Left ventricle myocardium superior (tissue), 1 donor: ENCODE measurements at regions not wholly inside any gene's neighbourhood (a gene's known extent, or its start where the extent isn't known, plus 50 kb on each side); places are given as distances from the start of the nearest gene placed in this dataset.

Source experiments
- ATAC-seq: fragments of 200-7000 bp; cut with Tn5 transposase; one replicate; pipeline ENCODE4 v1.9.1; 2020; ENCODE audit warnings: mild to moderate bottlenecking, moderate library complexity
- DNase-seq: peaks from one replicate; pipeline ENCODE4 v3.0.0-alpha.2; 2020
- intact Hi-C: fragments of 100-400 bp; cut with micrococcal nuclease; formaldehyde crosslinking; loops from one replicate; pipeline ENCODE4 v1.11.0; 2022
- donor health status: DM: no; HTN: yes; CAD: no; lungs with severe emphysema.

DNA sequence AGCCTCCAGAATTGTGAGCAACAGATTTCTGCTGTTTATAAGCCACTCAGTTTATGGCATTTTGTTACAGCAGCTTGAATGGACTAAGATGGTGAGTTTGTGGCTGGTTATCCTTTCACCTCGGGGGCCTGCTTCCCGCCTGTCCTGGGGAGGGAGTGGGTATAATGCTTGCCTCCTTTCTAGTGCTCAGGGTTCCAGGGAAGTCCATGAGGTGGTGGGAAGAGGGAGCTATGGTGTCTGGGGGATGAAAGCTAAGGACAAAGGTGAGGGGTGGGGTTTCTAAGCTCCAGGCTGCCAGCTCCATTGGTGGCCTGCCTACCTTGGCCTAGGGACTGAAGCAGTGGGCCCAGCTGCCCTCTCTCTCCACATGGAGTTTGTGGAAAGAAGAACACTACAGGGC is 50.2 kb upstream of the SDK2 start:
- DNase-seq, result no peak
- intact Hi-C loops, result no loop called here
- ATAC-seq, result no peak

DNA sequence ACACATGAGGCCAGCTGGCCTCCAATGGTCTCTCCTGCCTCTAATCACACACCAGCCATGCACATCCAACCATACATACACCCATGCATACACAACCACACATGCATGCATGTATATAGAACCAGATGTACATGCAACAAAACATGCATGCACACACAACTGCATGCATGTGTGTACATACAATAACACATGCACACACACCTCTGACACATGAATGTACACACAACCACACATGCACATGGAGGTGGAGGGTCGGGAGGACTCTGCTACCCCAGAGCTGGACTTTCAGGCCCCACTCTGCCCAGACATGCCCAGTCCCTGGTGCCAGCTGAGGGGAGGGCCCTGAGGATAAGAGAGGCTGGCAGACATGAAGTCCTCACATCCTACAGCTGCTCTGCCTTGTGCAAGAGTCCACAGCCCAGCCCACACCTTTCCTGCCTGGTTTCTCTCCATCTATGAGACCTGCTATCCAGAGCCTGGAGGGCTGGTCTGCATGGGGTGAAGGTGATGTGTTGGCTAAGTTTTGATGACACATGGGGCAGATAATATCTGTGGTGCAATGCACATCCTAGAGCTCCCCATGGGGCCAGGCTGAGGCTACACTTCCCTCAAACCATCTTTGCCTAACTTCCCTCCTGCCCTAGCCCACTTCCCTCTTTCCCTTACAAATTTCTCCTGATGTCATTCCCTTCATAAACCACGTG is 50.9 kb upstream of the SDK2 start:
- ATAC-seq, result no peak
- intact Hi-C loops, result no loop called here
- no peak for DNase-seq

DNA sequence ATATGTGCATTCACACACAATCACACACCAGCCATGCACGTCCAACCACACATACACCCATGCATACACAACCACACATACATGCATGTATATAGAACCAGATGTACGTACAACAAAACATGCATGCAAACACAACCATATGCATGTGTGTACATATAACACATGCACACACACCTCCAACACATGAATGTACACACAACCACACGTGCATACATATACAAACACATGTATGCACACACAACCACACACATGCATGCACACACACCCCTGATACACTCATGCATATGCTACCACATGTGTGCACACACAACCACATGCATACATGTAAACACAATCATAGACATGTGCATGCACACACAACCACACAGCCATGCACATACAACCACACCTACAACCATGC is 52.0 kb upstream of the SDK2 start:
- DNase-seq, result no peak
- intact Hi-C loops, result no loop called here
- ATAC-seq, result no peak

DNA sequence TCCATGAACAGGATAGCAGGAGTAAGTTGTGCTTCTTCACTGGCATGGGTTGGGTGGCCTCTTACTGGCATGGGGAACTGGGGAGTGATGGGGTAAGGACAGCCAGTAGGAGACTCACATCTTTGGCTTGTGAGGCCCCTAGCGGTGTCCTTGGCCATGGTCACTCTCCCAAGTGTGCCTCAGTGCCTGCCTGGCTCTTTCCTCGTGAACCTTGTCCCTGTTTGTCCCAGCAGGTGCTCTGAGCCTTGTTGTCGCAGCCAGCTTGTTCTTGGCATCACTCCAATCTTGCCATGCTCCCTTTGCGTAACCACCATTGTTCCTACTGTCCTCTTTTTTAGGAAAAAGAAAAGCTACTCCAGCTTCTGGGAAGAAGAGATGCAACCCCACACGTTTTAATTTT is 53.6 kb upstream of the SDK2 start:
- intact Hi-C loops, result no loop called here
- ATAC-seq (no peak), DNase-seq (no peak)

DNA sequence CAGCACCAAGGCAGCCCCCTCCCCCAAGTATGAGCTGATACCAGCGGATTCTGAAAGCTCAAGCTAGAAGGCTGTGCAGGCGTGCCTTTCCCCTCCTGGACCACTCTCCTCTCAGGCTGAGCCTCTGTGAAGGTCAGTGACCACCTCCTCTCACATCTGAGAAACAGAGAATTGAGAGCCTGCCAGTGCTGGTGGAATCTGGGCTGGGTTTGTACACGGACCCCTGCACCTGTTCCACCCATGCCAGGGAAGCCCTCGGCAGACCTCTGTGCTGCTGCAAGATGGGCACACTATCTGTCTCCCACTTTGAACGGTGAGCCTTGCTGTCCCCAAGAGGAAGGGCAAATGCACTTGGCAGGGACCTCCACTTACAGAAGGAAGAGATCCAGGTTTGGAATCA is 54.7 kb upstream of the SDK2 start:
- no peak for DNase-seq
- intact Hi-C loops, result no loop called here
- no peak for ATAC-seq

DNA sequence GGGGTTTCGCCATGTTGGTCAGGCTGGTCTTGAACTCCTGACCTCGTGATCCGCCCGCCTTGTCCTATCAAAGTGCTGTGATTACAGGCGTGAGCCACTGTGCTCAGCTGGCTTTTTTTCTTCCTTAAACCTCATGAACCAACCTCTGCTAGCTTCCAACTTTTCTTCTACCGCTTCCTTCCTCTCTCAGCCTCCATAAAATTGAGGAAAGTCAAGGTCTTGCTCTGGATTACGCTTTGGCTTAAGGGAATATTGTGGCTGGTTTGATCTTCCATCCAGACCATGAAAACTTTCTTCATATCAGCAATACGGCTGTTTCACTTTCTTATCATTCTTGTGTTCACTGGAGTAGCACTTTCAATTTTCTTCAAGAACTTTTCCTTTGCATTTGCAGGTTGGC is 57.5 kb upstream of the SDK2 start:
- ATAC-seq, result no peak
- intact Hi-C loops, result no loop called here
- no peak for DNase-seq

DNA sequence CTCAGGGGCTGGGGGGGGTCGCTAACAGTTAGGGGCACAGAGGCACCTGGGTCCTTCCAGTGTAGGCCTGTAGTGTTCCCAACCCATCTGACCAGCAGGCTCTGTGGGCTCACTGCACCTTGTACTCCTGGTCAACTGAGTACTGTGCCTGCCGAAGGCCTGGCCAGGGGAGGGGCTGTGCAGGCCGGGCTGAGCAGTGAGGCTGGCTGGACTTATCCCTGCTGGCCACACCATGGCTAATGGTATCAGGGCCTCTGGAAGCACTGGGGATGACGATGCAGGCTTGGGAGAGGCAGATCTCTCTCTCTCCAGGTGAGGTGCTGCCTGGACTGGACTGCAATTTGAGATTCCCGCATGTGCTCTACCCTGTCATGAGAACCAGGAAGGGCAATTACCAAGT is 58.9 kb upstream of the SDK2 start:
- DNase-seq (no peak), ATAC-seq (no peak)
- intact Hi-C loops, result no loop called here

DNA sequence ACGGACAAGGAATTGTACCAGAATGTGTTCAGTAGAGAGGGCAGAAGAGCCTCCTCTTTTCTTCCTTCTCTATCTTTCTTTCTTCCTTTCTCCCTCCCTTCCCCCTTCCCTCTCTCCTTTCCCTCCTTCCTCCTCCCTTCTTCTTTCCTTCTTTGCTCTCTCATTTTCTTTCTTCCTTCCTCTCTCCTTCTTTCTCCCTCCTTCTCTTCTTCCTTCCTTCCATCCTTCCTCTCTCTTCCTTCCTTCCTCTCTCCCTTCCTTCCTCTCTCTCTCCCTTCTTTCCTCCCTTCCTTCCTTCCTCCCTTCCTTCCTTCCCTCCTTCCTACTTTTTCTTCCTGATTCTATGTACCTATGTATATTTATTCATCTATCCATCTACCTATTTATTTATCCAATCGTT is 59.7 kb upstream of the SDK2 start:
- intact Hi-C loops, result no loop called here
- no peak for ATAC-seq

DNA sequence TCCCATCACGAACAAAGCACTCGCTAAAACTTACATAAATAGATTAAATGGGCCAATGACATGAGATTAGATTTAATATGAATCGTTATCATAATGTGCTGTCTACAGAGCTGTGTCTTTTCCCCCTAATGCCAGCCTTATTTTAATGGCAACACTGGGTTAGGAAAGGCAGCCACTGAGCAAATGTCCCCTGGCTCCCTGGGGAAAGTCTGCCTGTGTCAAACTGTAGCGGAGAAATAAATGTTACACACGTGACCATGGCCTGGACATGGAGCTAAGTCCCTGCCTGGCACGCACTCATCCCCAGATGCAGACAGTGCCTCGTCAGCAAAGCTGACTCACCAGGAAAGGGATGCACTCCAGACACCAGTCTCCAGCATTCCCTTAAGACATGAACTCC is 61.3 kb upstream of the SDK2 start:
- intact Hi-C loops, result no loop called here
- no peak for ATAC-seq
- DNase-seq, result no peak

More for the DNA sequence above, 59.7 kb upstream of the SDK2 start:
- no peak for DNase-seq

DNA sequence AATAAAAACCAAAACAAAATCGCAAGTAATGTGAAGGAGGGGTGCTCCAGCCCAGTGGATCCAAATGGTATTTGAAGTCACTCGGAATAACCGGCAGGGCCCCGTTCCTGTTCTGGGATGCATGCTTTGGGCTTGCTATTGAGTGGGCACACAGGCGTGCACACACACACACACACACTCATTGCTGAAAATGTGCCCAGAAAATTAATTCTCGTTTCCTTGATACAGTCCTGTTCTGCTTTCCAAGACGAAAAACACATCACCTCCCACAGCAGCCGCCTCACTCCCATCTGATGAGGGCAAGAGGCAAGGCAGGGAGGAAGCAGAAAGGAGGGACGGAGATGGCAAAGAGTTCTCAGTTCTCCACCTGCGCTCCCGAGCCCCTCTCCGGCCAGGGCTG is 62.2 kb upstream of the SDK2 start:
- DNase-seq (no peak), ATAC-seq (no peak)
- intact Hi-C loops, result no loop called here

DNA sequence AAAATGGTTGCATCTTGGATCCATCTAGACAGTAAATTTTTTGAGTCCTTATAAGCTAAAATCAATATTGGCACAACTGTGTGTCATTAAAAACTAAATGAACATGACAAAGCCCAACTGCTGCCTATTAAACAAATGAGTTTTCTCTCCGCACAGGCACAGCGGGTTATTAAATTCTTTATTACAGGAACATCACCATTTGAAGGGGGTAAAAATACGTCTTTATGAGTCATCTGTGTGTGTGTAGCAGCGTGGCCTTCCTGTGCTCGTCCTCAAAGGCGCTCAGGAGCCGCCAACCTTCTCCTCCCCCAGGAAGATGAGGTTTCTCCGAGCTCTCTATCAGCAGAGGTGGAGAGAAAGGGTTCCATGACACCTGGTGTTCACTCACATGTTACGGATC is 62.6 kb upstream of the SDK2 start:
- intact Hi-C loops, result no loop called here
- ATAC-seq, result no peak

DNA sequence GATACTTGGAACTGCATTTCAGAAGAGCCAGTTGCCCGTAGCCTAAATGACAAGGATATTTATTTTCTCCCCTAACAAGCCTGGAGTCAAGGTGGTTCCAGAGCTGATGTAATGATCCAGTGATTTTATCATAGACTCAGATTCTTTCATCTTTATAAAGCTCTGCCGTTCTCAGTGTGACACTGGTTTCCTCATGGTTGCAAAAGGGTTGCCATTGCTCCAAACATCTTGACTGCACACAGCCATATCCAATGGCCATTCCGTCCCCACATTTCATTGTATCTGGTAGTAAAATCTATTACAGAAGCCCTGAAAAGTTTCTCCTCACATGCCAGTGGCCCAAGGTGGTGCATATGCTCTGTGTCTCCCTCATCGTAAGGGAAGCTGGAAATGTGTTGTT is 63.1 kb upstream of the SDK2 start:
- ATAC-seq (no peak), DNase-seq (no peak)
- intact Hi-C loops, result no loop called here

More for the DNA sequence above, 62.6 kb upstream of the SDK2 start:
- DNase-seq, result no peak

DNA sequence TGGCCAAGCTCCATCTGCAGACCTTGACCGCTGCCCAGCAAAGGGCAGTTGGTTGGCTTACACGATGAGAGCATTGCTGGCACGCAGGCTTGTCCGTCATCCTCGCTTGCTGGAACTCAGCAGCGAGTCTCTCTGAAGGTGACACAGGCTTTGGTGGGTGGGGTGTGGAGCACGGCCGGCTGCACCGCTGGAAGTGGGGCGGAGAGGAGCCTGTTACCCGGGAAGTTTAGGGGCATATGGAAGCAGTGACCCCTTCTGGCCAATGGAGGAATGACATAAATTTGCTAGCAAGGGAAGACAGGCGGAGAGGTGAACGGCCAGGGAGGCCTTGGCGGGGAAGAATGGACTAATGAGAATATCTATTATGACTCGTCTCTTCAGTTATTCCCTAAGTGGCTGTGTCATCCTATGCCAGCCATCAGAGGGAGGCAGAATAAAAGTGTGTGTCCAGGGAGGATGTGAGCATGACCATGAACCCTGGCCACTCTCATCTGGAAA is 65.9 kb upstream of the SDK2 start:
- peak; percentile 73 for DNase-seq
- ATAC-seq, result peak; percentile 98
- intact Hi-C loops, result loop anchor here (10.0 kb wide), 1 partner anchor 285 kb away; no protein-coding TSS in a partner anchor

DNA sequence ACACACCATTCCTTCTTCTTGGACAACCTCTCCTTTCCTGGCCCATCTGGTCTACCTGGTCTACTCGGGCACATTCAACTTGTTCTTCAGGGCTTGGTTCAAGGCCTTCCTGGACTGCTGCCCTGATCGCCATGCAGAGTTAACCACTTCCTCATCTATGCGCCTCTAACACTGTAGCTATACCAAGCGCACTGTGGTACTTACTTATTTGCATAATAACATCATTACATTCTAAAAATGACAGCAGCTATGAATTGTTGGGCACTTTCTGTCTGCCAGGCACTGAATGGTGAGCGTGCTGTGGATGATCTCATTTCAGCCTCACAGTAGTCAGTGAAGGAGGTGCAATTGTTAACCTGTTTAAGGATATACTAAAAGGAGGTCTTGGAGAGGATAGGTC is 66.9 kb upstream of the SDK2 start:
- intact Hi-C loops, result loop anchor here (10.0 kb wide), 1 partner anchor 286 kb away; no protein-coding TSS in a partner anchor
- no peak for DNase-seq
- ATAC-seq, result no peak

DNA sequence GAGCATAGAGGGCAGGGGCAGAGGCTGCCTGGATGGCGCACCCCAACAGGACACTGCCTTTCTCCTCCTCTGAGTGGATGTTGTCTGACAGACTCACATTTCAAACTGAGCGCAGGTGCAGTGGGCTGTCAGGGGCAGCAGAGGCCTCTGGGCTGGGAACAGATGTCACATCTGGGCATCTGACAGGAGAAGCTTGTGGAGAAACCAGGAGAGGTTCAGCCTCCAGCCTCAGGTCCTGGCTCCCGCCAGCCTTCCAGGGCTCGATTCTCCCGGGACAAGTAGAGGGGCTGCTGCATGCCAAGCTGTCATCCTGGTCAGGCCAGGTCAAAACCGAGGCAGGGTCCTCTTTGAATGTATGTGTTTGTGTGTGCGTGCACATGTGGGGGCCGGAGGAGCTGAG is 67.7 kb upstream of the SDK2 start:
- intact Hi-C loops, result loop anchor here (10.0 kb wide), 1 partner anchor 287 kb away; no protein-coding TSS in a partner anchor
- DNase-seq (no peak), ATAC-seq (no peak)

DNA sequence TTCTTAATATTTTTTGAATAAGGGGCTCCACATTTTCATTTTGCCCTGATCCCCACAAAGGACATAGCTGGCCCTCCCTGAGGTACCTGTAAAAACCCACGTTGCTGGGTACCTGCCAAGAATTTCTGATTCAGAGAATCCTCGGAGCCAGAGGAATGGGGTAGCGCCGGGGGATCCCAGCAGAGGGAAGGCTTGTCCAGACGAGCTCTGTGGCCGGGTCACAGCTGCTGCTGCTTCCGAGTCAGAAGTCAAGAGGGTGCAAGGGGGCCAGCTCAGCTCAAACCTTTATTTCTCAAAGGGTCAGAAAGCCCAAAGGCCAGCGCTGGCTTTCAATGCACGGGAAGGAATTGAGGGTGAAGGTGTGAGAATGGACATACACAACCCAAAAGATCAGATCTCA is 68.9 kb upstream of the SDK2 start:
- DNase-seq (no peak), ATAC-seq (no peak)
- intact Hi-C loops, result loop anchor here (10.0 kb wide), 1 partner anchor 288 kb away; no protein-coding TSS in a partner anchor

DNA sequence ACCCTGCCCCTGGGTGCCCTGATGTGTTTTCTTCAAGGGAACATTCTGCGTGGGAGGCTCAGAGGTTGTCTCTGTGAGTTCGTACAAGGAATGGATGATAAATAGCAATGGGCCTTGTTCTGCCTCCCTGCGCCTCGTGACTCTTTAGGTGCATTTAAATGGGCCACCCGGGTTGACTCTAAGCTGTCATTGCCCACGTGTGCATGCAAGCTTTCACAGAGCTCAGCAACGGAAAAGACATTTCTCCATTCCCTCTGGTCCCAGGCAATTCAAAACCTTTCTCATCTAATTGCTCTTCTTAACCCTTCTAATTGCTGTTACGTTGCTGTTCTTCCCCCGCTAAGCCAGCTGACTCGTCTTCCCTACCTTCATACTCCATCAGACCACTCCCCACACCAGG is 71.5 kb upstream of the SDK2 start:
- ATAC-seq, result no peak
- no peak for DNase-seq
- intact Hi-C loops, result loop anchor here (10.0 kb wide), 1 partner anchor 291 kb away; no protein-coding TSS in a partner anchor

DNA sequence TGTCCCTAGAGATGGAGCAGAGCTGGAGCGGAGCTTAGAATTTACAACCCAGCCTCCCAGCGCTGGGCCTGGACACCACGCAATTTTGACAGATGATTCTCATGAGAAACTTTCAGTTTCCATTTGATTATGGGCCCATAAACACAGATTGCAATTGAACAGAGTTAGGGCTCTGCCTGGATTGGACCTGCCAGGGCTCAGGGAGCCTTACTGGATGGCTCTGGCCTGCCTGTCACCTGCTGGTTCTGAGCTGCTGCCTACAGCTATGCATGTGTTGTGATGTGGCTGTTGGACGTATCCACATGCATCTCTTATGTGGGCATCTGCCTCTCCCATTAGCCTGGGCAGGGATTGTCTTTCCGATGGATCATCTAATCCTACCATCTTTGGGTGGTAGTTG is 73.4 kb upstream of the SDK2 start:
- intact Hi-C loops, result loop anchor here (10.0 kb wide), 1 partner anchor 293 kb away; no protein-coding TSS in a partner anchor
- ATAC-seq, result no peak

DNA sequence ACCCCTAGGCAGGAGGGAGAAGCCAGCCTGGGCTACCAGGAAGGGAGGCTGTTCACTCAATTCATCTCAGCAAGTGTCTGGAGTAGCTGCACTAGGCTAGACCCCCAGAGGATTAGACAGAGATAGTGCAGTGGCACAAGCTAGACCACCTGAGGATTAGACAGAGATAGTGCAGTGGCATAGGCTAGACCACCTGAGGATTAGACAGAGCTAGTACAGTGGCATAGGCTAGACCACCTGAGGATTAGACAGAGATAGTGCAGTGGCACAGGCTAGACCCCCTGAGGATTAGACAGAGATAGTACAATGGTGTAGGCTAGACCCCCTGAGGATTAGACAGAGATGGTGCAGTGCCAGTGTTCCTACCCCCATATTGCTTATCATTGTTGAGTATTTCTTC is 74.1 kb upstream of the SDK2 start:
- intact Hi-C loops, result loop anchor here (10.0 kb wide), 1 partner anchor 294 kb away; no protein-coding TSS in a partner anchor
- ATAC-seq (no peak), DNase-seq (no peak)

More for the DNA sequence above, 73.4 kb upstream of the SDK2 start:
- DNase-seq, result no peak

DNA sequence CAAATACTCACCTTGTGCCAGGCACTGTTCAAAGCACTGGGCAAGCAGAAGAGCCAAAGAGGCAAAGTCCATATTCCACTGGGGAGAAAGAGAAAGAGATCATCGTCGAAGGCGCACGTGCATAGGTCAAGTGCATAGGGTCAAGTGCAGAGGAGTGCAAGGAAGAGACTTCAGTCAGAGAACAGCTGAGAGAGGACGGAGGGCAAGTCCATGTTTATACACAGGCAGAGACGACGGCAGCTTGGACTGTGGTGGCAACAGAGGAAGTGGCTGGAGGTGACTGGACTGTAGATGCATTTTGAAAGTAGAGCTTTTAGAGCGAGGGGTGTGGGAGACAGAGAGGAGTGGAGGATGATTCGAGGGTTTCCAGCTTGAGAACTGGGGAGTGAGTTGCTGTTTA is 74.7 kb upstream of the SDK2 start:
- ATAC-seq (no peak), DNase-seq (no peak)
- intact Hi-C loops, result loop anchor here (10.0 kb wide), 1 partner anchor 294 kb away; no protein-coding TSS in a partner anchor

DNA sequence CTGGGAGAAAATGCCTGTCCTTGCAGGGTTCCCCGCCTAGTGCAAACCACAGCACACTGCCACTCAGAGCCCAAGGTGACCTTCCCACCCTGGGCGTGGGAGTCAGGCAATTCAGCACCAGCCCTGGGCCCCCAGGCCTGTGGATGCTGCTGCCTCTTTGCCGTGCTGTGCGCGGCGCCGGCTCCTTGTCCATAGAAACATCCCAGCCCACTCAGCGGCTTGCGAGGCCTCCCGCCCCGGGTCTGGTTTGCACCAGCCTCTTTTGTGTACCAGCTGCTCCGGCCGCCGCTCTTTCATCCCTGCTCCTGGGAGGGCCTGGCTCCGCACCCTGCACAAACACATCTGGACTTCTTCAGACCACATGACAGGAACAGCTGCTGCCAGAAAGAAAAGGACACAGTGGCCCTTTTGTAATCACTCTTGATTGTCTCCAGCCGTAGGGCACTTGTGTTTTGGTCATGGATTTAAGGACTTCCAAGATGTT is 75.4 kb upstream of the SDK2 start:
- ATAC-seq (peak; percentile 92), DNase-seq (peak; percentile 63)
- intact Hi-C loops, result loop anchor here (10.0 kb wide), 1 partner anchor 295 kb away; no protein-coding TSS in a partner anchor
